Stimulated activated CD8-positive, alpha-beta memory T cell treated with anti-CD3 and anti-CD28 coated beads, Interleukin-15, amount 100 ng/mL, for 48 hours (primary cell): ENCODE measurements at regions not wholly inside any gene's neighbourhood (a gene's known extent, or its start where the extent isn't known, plus 50 kb on each side); places are given as distances from the start of the nearest gene placed in this dataset.
"Not testable (repeated sequence)": the region's sequence is repeated elsewhere in the genome, so short reads cannot be mapped to it uniquely, and the experiment has no call there.

Experiments
- DNase-seq, 2 donors: peaks; one replicate each; pipeline ENCODE4 v3.0.0-alpha.2; 2020; ENCODE audit warnings: low read depth in 2 of 2

DNA sequence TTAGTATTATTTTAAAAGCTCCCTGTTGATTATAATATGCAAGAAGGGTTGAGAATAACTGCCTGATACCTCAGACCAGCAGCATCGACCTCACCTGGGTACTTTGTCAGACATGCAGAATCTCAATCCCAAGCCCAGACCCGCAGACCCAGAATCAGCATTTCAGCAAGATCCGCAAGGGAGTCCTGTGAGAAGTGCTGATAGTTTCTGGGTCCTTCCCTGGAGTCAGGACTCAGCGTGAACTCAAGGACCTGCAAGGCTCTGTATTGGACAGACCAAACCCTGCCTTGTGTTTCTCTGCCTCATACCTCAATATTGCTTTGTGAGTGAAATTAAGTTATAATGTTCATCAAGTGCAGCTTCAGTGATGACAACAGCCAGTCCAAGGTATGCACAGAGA, 149.5 kb upstream of the NPY start:
- no peak for DNase-seq

DNA sequence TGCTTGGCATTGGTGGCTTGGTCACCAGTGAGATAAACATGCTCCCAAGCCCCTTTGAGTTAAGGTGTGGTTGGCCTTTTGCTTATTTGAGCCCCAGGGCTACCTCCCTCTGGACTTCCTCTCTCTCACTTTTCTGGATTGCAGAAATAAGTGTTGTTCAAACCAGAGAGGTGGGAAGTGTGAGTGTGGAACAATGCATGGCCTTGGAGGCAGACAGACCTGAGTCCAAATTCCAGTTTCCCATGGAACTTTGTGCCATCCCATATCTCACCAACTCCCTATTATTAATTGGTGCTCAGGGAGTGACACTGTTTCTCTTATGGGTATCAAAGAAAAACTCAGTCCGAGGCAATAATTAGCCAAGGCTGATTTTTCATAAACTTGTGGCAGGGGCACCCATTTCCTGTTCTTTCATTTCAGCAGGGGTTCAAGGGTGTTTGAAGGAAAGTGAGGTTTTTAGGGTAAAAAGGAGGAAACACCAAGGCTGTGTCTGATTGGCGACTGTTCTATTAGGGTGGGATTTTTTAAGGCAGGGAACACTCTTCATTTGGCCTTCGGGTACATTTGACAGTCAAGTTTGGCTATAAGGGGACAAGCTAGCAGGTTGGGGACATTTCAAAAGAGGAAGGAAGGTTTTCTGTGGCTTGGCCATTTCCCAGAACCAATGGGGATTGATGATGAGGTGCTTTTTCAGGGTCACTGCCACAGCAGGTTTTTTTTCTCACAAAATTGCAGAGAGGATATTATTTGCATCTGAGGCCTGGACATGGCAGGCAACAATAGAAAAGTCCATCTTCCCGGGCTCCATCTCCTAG, 148.8 kb upstream of the NPY start:
- no peak for DNase-seq

DNA sequence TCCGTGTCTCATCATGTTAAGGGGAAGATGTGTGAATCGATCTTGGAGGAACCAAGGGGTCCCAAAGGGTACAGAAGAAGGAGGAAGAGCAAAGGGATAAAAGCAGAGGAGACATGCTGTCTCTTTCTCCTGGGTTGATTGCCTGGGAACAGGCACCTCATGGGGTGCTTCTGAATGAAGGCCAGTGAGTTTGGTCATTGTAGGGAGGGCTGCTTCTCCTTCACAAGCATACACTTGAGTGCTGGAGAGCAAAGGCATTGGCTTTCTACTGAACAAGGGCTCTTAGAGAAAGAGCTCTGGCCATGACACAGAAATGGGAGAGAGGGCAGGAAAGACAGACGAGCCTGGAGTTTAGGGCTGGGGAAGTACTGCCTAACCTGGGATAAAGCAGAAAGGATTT, 146.7 kb upstream of the NPY start:
- no peak for DNase-seq

DNA sequence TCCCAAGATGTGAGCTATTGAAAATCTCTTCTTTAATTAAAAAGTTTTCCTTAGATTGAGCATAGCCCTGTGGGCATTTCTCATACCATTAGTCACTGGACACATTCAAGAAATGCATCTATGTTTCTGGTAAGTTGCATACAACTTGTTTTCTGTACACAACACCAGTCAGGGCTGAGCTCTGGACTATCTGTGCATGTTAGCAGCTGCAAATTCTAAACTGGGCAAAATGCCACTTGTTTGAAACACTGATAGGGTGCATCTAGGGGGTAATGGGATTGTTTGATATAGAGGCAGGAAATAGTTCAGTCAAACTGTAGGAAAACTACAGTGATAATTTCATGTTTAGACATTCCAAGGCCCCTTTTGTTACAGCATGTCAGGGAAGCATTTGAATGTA, 145.6 kb upstream of the NPY start:
- no peak for DNase-seq

DNA sequence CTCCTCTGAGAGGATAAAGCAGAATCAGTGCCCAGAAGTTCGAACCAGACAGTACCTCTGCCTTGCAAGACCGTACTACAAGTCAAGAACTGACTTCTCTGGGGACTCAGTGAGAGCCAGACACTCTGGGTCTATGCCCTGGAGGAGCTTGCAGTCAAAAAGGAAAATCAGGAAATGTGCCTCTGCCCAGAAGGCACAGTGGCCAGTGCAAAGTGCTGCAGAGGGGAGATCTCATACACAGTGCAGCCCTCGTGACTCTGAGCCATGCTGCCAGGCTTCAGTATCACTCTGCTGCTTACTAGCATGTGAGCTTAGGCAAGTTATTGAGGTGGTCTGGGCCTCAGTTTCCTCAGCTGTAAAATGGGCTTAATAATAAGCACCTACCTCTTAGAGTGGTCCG, 144.0 kb upstream of the NPY start:
- no peak for DNase-seq

DNA sequence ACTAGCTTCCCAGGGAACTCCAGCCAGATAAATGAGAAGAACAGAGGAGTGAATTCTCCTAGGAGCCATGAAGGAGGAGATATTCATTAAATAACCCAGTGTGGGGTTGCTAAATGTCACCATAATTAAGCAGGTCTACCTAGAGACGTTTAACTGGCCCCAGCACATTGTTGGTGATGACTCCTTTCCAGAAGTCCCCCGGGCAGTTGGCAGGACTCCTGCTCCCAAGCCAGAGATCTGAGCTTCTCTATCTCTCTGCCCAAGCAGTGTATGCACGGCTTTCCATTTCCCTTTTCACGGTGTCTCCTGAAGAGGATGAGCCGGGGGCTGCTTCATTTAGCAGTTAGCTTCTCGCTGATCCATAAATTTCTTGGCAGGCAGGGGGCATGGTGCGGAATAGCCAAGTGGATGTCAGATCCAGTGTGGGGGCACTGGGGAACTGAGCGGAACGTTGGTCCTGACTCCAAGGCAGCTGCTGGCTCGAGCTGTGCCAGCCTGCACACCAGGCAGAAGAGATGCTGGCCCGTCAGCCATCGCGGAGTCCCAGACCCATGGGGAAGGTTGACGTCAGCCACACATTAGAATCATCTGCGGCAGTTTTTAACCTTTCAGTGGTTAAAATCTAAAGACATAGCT, 142.0 kb upstream of the NPY start:
- no peak for DNase-seq

DNA sequence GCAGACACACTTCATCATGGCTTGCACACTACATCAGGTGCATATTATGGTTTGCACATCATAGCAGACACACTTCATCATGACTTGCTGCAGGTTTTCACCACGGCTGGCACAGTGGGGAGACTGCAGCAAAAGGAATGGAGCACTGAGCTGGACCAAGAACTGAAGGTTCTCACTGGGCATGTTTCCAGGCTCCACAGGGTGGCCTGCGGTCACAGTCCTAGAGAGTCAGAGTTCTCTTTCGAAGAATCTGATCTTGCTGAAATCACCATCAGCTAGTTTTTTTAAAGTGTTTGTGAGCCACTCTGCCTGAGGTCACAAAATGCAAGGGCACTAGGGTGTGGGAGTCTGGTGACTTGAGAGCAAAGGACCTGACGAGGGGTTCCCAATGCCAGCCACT, 140.4 kb upstream of the NPY start:
- no peak for DNase-seq

DNA sequence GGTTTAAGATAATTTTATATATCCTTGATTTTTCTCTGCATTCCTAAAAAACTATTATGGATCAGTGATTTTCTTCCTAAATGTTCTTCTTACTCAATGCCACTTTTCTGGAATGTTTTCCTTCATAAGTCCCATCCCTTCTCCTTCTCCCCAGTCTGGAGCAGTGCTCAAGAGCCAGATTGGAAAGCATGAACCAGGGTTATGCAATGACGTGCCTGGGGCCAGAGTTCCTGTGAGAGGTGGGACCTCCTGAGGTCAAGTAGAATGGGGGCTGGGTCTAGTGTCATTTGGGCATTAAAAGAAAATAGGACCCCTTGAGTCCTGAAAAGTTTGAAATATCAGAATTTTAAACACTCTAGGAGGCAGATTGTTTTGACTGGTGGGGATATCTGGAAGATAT, 132.0 kb upstream of the NPY start:
- no peak for DNase-seq

DNA sequence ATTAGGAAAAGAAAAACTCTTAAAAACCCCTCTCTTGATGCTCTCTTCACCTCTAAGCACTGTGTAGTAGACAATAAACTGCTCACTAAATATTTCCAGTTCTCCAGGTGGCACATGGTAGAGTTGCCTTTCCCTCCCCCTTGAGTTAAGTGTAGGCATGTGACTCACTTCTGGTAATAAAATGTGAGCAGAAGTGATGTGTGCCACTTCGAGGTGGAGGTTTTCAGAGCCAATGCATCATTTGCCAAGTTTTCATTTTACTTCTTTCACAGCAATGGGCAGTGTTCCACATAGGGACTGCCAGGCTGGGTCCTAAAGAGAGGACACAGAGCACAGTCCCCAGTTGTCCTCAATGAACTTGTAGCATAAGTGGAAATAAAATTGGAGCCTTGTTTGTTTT, 131.6 kb upstream of the NPY start:
- no peak for DNase-seq

DNA sequence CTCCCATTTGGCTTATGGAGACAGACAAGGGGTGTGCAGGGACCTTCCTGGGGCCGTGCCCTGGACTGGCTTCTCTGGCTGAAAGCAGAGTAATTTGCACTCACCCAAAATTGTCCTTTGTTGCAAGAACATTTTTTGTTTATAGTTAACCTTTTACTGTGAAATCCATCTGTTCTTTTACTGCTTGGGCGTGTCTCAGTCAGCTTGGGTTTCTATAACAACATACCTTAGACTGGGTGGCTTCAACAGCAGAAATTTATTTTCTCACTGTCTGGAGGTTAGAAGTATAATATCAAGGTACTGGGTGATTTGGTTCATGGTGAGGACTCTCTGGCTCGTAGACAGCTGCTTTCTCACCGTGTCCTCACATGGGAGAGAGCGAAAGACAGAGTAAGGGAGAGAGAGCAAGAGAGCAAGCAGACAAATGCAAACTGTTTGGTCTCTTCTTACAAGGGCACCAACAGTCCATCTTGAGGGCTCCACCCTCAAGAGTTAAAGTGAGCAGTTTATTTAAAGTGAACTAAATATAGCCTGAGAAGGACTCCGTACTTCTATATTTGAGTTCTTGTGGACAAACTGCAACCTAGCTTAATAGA, 131.0 kb upstream of the NPY start:
- no peak for DNase-seq

DNA sequence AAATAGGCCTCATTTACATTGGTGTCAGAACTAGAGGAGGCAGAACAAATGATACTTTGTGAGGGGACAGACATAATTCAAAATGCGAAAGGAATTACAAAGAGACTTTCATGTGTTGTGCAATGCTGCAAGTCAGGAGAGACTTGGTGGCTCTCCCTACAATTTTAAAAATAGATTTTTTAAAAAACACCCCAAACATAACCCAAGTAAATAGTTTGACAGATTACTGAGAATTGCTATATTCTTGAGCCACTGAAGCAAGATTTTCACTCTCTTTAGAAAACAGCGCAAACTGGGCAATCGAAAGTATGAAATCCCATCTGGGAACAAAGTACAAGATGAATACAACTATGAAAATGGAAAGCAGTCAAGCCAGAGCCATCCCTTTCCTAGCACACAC, 126.3 kb upstream of the NPY start:
- DNase-seq, result no peak

DNA sequence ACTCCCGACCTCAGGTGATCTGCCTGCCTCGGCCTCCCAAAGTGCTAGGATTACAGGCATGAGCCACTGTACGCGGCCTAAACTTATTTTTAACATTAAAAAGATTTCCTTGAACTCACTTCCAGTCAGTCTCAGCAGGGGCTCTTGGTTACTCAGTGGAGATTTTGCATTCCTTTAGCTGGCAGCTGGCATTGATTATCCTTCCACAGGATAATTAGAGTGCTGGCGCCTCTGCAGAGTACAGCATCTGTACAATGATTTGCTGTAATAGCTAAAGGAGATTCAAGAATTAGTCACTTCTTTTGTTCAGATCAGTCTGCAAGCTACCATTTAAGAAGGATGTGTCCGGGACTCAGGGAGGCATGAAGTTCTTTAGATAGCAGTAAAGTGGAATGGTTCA, 125.0 kb upstream of the NPY start:
- no peak for DNase-seq

DNA sequence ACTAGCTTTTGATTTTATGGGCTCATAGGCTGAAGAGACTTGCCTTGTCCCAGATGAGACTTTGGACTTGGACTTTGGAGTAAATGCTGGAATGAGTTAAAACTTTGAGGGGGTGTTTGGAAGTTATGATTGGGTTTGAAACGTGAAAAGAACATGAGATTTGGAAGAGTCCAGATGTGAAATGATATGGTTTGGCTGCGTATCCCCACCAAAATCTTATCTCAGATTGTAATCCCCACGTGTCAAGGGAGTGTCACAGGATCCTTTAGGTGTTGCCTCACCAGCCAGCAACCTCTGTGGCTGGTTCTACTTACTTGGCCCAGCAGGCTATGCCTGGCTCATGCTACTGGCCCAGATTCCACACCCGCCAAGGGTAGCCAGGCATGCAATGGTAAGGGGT, 119.6 kb upstream of the NPY start:
- no peak for DNase-seq

DNA sequence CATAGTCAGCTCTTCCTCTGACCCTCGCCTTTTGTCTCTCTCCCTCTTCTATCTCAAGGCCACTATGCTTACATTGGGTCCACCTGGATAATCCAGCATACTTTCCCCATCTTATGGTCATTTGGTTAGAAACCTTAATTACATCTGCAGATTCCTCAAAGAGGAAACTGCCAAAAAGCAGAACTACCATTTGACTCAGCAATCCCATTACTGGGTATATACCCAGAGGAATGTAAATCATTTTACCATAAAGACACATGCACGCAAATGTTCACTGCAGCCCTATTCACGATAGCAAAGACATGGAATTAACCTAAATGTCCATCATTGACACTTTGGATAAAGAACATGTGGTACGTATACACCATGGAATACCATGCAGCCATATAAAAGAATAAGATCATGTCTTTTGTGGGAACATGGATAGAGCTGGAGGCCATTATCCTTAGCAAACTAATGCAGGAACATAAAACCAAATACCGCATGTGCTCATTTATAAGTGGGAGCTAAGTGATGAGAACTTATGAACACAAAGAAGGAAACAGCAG, 114.8 kb upstream of the NPY start:
- no peak for DNase-seq

DNA sequence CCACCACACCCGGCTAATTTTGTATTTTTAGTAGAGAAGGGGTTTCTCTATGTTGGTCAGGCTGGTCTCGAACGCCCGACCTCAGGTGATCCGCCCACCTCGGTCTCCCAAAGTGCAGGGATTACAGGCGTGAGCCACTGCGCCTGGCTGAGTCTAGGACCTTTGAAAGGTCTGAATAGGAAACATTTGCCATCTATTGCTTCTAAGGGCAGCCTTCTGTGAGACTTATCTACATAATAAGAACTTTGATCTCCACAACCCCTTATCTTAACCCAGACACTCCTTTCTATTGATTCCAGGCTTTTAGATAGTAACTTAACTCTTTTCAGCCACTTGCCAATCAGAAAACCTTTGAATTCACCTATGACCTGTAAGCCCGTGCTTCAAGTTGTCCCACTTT, 112.0 kb upstream of the NPY start:
- DNase-seq, result not testable (repeated sequence)

DNA sequence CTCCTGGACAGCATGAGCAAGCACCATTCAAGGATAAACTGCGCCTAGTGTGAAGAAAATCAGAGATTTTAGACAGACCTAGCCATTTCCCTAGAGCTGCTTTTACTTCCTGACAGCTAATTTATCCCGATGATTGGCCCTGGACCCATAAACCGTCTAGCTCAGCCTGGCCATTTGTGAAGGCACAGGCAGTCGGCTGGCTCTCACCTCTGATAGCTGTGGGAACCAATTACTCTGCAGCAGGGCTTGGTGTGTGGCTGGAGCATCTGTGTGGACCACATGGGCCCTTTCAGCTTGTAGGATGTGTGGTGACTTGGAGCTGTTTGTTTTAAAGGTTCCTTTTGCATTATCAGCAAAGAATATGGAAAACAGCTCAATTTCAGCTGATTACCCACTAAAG, 111.1 kb upstream of the NPY start:
- DNase-seq, result no peak

DNA sequence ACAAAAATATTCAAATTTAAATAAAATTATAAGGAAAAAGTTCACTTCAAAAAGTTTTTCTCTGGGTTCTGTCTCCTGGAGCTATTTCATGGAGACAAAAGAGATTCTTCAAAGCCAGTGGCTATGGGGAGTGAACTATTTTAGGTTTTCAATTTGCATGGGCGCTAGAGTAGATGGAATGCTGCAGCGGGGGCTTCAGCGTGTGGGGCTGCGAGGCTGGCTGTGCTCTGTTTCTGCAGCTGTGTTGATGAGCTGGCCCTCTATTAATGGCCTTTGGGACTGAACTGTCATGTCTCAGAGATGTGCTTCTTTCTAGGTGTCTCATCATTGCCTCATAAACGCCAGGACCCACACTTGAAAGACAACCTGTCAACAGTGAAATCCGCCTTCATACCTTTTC, 108.4 kb upstream of the NPY start:
- no peak for DNase-seq

DNA sequence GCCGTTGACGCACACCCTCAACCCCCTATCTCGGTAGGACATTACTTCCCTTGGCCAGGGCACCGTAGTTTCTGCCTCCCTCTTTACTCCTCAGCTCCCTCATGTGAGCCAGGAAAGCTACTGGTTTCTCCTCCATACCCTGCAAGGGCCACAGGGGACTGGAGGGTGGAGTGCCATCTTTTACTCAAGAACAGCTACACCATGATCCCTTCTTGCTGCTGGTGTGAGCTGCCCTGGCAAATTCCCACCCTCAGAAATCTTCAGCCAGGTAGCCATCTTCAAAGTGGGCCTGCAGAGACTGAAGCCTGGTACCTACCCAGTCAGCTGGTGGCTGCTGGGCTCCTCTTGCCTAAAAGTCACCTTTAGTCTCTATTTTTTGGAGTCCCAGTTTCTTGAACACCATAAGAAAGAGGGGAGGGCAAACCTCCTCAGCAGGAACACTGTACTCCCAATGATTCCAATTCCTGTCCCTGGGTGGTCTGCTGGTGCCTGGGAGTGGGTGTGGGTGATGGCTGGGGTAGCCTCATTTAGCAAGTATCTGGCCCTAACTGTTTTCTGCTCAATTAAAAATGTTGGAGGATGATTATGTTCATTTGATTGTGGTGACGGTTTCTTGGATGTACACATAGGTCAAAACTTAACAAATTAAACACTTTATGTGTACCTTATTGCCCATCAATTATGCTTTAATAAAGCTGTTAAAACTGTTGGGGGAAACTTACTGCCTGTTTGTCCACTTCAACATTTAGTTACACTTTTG, 105.0 kb upstream of the NPY start:
- DNase-seq, result no peak

DNA sequence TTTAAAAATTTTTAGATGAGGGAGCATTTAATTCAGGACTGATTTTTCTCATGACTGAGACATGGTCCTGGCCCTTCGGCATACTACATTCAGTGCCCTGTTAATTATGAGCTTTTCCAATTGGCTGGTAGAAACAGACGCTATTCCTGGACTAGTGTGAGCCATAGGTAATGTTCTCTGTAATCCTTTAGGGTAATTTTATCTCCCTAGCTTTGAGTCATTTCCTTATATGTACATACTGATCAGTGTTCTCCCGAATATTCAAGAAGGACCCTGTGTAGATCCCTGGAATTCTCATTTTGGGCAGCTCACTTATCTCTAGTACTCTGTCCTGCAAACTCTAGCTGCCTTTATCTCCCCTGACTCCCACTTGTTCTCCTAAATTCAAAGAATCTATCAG, 92.6 kb upstream of the NPY start:
- DNase-seq, result no peak

DNA sequence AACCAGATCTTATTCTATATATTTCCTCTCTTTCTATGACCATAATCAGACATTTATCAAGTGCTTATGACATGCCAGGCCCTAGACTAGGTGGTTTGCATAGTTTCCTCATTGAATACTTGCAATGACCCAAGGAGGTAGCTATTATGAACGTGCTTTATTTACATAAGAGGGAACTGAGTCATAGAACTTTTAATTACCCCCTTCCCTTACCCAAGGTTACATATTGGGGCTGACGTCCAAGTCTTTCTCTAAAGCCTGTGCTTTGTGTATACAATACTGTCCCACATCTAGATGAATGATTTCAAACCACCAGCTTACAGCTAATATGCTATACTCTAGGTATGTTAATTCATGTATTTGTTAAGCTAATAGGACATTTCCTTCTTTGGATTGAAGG, 91.9 kb upstream of the NPY start:
- DNase-seq, result no peak

DNA sequence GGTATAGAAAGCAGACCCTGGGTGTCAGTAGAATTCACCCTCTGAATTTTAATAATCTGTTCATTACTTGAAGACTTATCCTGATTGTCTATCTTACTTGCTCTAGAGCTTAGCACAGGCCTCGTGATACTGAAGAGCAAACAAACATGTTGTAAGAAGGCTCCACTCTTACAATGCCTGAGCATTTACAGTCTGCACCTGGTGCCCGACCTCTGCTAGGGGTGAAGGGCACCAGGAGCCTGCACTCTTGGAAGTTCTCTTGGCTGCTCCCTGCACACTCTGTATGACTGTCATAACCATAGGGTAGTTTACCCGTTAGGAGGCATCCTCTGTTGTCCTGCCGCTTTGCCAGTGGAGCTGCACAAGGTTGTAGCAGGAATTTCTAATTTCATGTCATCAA, 91.3 kb upstream of the NPY start:
- no peak for DNase-seq

DNA sequence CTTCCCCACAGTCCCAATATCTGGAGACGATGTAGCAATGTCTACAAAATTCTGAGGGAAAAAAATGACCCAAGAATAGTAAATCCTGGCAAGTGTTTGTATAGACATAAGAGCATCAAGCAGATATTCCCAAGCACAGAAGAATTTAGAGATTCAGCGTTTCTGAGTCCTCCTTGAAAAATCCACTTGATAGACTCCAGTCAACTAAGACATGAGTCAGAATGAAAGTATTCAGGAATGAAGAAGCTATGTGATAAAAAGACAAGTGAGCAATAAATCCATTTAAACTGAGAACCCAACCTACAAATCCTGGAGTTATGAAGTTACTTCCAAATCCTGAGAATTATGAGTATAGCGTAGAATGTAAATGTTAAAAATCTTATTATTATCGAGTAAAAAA, 86.1 kb upstream of the NPY start:
- DNase-seq, result no peak
